ENCODE measurements at regions not wholly inside any gene's neighbourhood (a gene's known extent, or its start where the extent isn't known, plus 50 kb on each side); places are given as distances from the start of the nearest gene placed in this dataset.

GRCh38 chr10:114743521-114744231, 77.9 kb upstream of the FHIP2A start:
- TF ChIP-seq FOXP1 (CRISPR knock-in tag; IDR thresholded peaks at IDR 0.05; ENCODE audit: borderline replicate concordance), result no peak
- no peak for TF ChIP-seq CTCF (IDR thresholded peaks at IDR 0.05)
- TF ChIP-seq USF2 (CRISPR knock-in tag; IDR thresholded peaks at IDR 0.05), result no peak
- no peak for TF ChIP-seq SP1 (CRISPR knock-in tag; conservative IDR thresholded peaks at IDR 0.05)
- no peak for TF ChIP-seq ZNF425 (CRISPR knock-in tag; conservative IDR thresholded peaks at IDR 0.05)
- TF ChIP-seq USF1 (CRISPR knock-in tag; IDR thresholded peaks at IDR 0.05), result no peak
- TF ChIP-seq ATF3 (CRISPR knock-in tag; conservative IDR thresholded peaks at IDR 0.05), result no peak
- TF ChIP-seq IRF2 (CRISPR knock-in tag; IDR thresholded peaks at IDR 0.05; ENCODE audit: borderline replicate concordance, low read depth), result no peak
- TF ChIP-seq NR2C2 (CRISPR knock-in tag; IDR thresholded peaks at IDR 0.05), result no peak
- TF ChIP-seq ZNF281 (CRISPR knock-in tag; IDR thresholded peaks at IDR 0.05), result no peak
- no peak for TF ChIP-seq ZMAT4 (CRISPR knock-in tag; IDR thresholded peaks at IDR 0.05)
- no peak for TF ChIP-seq NFYB (CRISPR knock-in tag; conservative IDR thresholded peaks at IDR 0.05; ENCODE audit: low read depth)
- no peak for TF ChIP-seq ESRRA (CRISPR knock-in tag; IDR thresholded peaks at IDR 0.05; ENCODE audit: borderline replicate concordance)

All from WTC11 (cell line).